RWPE2 (cell line): ENCODE measurements at regions not wholly inside any gene's neighbourhood (a gene's known extent, or its start where the extent isn't known, plus 50 kb on each side); places are given as distances from the start of the nearest gene placed in this dataset.

Experiments
- ATAC-seq: fragments of 200-7000 bp; cut with Tn5 transposase; 3 replicates; pipeline ENCODE4 v1.9.1; 2021; ENCODE audit warnings: low read depth
- DNase-seq: peaks from one replicate; pipeline ENCODE4 v3.0.0-alpha.2; 2020; ENCODE audit warnings: low spot score
- H3K27ac ChIP-seq: fragments of 450-650 bp; 2 replicates; pipeline ENCODE4 v1.5.1; 2017; ENCODE audit warnings: mild to moderate bottlenecking; ENCODE audit not compliant: poor library complexity, severe bottlenecking
- H3K27me3 ChIP-seq: fragments of 250-450 bp; sonication (Bioruptor Pico); 2 replicates; pipeline ENCODE4 v1.5.1; 2021; ENCODE audit warnings: mild to moderate bottlenecking, moderate library complexity; ENCODE audit not compliant: insufficient read depth, poor library complexity, severe bottlenecking
- H3K36me3 ChIP-seq: fragments of 250-450 bp; sonication (Bioruptor Pico); 2 replicates; pipeline ENCODE4 v1.5.1; 2020; ENCODE audit warnings: low read depth, mild to moderate bottlenecking, moderate library complexity
- H3K4me1 ChIP-seq: fragments of 250-450 bp; sonication (Bioruptor Pico); 2 replicates; pipeline ENCODE4 v1.5.1; 2021; ENCODE audit warnings: mild to moderate bottlenecking, moderate library complexity; ENCODE audit not compliant: insufficient read depth, poor library complexity, severe bottlenecking
- H3K4me3 ChIP-seq: fragments of 250-450 bp; sonication (Bioruptor Pico); 2 replicates; pipeline ENCODE4 v1.5.1; 2021; ENCODE audit warnings: mild to moderate bottlenecking, moderate library complexity; ENCODE audit not compliant: severe bottlenecking
- H3K9me3 ChIP-seq: fragments of 250-450 bp; sonication (Bioruptor Pico); 2 replicates; pipeline ENCODE4 v1.5.1; 2021; ENCODE audit warnings: mild to moderate bottlenecking, moderate library complexity; ENCODE audit not compliant: severe bottlenecking
- CTCF ChIP-seq: fragments of 450-650 bp; IDR thresholded peaks from one replicate; pipeline ENCODE4 v1.5.1; 2017; ENCODE audit warnings: mild to moderate bottlenecking, moderate library complexity; ENCODE audit not compliant: poor library complexity, severe bottlenecking

- DNase-seq: no peak
- Histone ChIP-seq H3K27ac (no peak overlapping the region), H3K36me3 (no peaks in the 10 kb centered on the region), H3K9me3 (no peaks in the 10 kb centered on the region), H3K4me3 (no peak overlapping the region), H3K4me1 (peaks cover 2% of the 10 kb centered on the region), H3K27me3 (no peaks in the 10 kb centered on the region)
- TF ChIP-seq CTCF: no peak
- no peak for ATAC-seq
Observed at GRCh38 chr3:118075873-118076272, 958.8 kb downstream of the IGSF11 start.

GRCh38 chr3:118077332-118077731, 957.3 kb downstream of the IGSF11 start:
- Histone ChIP-seq H3K36me3 (no peaks in the 10 kb centered on the region), H3K27me3 (no peaks in the 10 kb centered on the region), H3K4me3 (no peak overlapping the region), H3K27ac (no peak overlapping the region), H3K9me3 (no peaks in the 10 kb centered on the region), H3K4me1 (peaks cover 2% of the 10 kb centered on the region)
- ATAC-seq (no peak), DNase-seq (no peak)
- no peak for TF ChIP-seq CTCF

- H3K4me1 ChIP-seq: peaks cover 2% of the 10 kb centered on the region
- TF ChIP-seq CTCF: no peak
- no peaks in the 10 kb centered on the region for H3K27me3 ChIP-seq
- no peaks in the 10 kb centered on the region for H3K9me3 ChIP-seq
- DNase-seq: no peak
- no peaks in the 10 kb centered on the region for H3K36me3 ChIP-seq
- no peak overlapping the region for H3K4me3 ChIP-seq
- no peak for ATAC-seq
- no peak overlapping the region for H3K27ac ChIP-seq
Observed at GRCh38 chr3:118080889-118081288, 953.8 kb downstream of the IGSF11 start.

- Histone ChIP-seq H3K27me3 (no peaks in the 10 kb centered on the region), H3K36me3 (no peaks in the 10 kb centered on the region), H3K4me1 (peaks cover 11% of the 10 kb centered on the region), H3K9me3 (no peaks in the 10 kb centered on the region), H3K27ac (no peak overlapping the region), H3K4me3 (no peak overlapping the region)
- no peak for TF ChIP-seq CTCF
- no peak for DNase-seq
- no peak for ATAC-seq
Observed at GRCh38 chr3:118088696-118089095, 946.0 kb downstream of the IGSF11 start.

- Histone ChIP-seq H3K4me3 (no peak overlapping the region), H3K27ac (no peak overlapping the region), H3K27me3 (no peaks in the 10 kb centered on the region), H3K36me3 (no peaks in the 10 kb centered on the region), H3K9me3 (no peaks in the 10 kb centered on the region), H3K4me1 (peaks cover 11% of the 10 kb centered on the region)
- peak; percentile 91 for ATAC-seq
- TF ChIP-seq CTCF: no peak
- DNase-seq: peak; percentile 53
Observed at GRCh38 chr3:118089563-118089962, 945.1 kb downstream of the IGSF11 start.
